ENCODE measurements at regions not wholly inside any gene's neighbourhood (a gene's known extent, or its start where the extent isn't known, plus 50 kb on each side); places are given as distances from the start of the nearest gene placed in this dataset.

GRCh38 chr5:128662997-128663396, 125.0 kb upstream of the FBN2 start:
- DNase-seq (ENCODE audit: low read depth), result no peak
- no peak overlapping the region for H3K4me3 ChIP-seq (ENCODE audit: low read length)
- no peak for TF ChIP-seq CTCF (conservative IDR thresholded peaks at IDR 0.05; ENCODE audit: low read depth, low read length)

- TF ChIP-seq CTCF (conservative IDR thresholded peaks at IDR 0.05; ENCODE audit: low read depth, low read length), result no peak
- DNase-seq (ENCODE audit: low read depth), result no peak
These were observed 127.8 kb upstream of the FBN2 start for GRCh38 chr5:128665747-128666355.

GRCh38 chr5:128667152-128667551, 129.1 kb upstream of the FBN2 start:
- TF ChIP-seq CTCF (conservative IDR thresholded peaks at IDR 0.05; ENCODE audit: low read depth, low read length), result peak; percentile 26
- no peak for DNase-seq (ENCODE audit: low read depth)
- H3K4me3 ChIP-seq (ENCODE audit: low read length), result no peak overlapping the region

More at GRCh38 chr5:128665747-128666355, 127.8 kb upstream of the FBN2 start:
- no peak overlapping the region for H3K4me3 ChIP-seq (ENCODE audit: low read length)

GRCh38 chr5:128667751-128668150, 129.7 kb upstream of the FBN2 start:
- no peak overlapping the region for H3K4me3 ChIP-seq (ENCODE audit: low read length)
- DNase-seq (ENCODE audit: low read depth), result no peak
- no peak for TF ChIP-seq CTCF (conservative IDR thresholded peaks at IDR 0.05; ENCODE audit: low read depth, low read length)

- DNase-seq (ENCODE audit: low read depth), result no peak
- no peak overlapping the region for H3K4me3 ChIP-seq (ENCODE audit: low read length)
- no peak for TF ChIP-seq CTCF (conservative IDR thresholded peaks at IDR 0.05; ENCODE audit: low read depth, low read length)
These were observed 130.9 kb upstream of the FBN2 start for GRCh38 chr5:128668921-128669320.

- no peak for DNase-seq (ENCODE audit: low read depth)
- TF ChIP-seq CTCF (conservative IDR thresholded peaks at IDR 0.05; ENCODE audit: low read depth, low read length), result no peak
- H3K4me3 ChIP-seq (ENCODE audit: low read length), result no peak overlapping the region
These were observed 131.8 kb upstream of the FBN2 start for GRCh38 chr5:128669803-128670202.

- no peak for DNase-seq (ENCODE audit: low read depth)
These were observed 133.9 kb upstream of the FBN2 start for GRCh38 chr5:128671943-128672342.

More at GRCh38 chr5:128671943-128672342, 133.9 kb upstream of the FBN2 start:
- no peak overlapping the region for H3K4me3 ChIP-seq (ENCODE audit: low read length)
- no peak for TF ChIP-seq CTCF (conservative IDR thresholded peaks at IDR 0.05; ENCODE audit: low read depth, low read length)

All from retinal pigment epithelial cell (primary cell).